GM19468 (cell line): ENCODE measurements at regions not wholly inside any gene's neighbourhood (a gene's known extent, or its start where the extent isn't known, plus 50 kb on each side); places are given as distances from the start of the nearest gene placed in this dataset.
"Not testable (repeated sequence)": the region's sequence is repeated elsewhere in the genome, so short reads cannot be mapped to it uniquely, and the experiment has no call there.

Experiments
- ATAC-seq: cut with Tn5 transposase; IDR thresholded peaks from one replicate; pipeline ENCODE4 v1.9.1; 2021; ENCODE audit warnings: mild to moderate bottlenecking, moderate library complexity, moderate number of reproducible peaks; ENCODE audit not compliant: unreplicated experiment; ENCODE audit errors: extremely low read depth

DNA sequence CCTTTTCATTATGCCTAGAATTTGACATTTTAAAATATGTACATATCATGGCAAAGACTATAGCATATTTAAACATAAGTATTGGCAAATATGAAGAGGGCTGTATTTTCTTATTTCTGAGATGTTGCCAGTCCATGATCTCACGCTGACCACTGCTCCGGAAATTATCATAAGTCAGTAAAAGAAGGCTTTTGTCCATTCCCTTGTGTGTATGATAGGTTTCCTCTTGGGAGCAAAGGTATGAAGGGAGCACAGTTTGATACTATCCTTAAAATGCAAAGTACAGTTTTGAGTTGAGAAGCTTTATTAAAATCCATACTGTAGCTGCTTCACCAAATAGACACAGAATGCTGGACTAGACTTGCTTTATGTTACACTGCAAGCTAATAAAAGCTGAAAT, 52.6 kb upstream of the AGA start:
- ATAC-seq = no peak

DNA sequence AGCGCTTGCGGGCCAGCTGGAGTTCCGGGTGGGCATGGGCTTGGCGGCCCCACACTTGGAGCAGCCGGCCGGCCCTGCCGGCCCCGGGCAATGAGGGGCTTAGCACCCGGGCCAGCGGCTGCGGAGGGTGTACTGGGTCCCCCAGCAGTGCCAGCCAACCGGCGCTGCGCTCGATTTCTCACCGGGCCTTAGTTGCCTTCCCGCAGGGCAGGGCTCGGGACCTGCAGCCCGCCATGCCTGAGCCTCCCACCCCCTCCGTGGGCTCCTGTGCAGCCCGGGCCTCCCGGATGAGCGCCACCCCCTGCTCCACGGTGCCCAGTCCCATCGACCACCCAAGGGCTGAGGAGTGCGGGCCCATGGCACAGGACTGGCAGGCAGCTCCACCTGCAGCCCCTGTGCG, 53.4 kb upstream of the AGA start:
- ATAC-seq = not testable (repeated sequence)

DNA sequence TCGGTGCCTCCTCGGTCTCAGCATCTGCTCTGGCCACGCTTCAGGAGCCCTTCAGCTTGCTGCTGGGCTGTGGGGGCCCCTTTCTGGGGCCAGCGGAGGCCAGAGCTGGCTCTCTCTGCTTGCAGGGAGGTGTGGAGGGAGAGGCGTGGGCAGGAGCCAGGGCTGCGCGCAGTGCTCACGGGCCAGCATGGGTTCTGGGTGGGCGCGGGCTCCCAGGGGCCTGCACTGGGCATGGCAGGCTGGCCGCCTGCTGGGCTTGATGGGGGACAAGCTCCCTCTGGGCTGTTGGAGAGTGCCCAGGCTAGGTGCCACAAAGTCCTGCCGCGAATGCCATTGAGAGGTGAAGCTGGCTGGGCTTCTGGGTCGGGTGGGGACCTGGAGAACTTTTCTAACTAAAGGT, 57.3 kb upstream of the AGA start:
- ATAC-seq = no peak

- no peak for ATAC-seq
Measured at GRCh38 chr4:177505171-177505615, 63.0 kb upstream of the AGA start.

DNA sequence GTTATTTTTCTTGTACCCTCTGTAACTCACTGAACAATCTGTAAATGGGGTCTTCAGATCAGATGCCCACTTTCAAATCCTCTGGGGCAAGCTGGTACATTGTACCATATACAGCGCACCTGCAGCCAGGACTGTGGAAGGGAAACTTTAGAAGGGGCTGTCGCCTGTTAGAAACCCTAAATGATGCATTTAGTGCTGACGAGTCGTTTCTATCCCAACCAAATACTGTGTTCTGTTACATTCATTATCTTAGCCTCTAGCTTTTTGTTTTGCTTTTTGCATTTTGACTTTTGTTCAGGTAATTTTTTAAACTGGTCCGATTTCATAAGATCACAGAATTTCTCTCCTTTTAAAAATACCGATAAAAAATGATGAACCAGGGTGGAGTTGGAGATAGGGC, 66.4 kb upstream of the AGA start:
- ATAC-seq = no peak

DNA sequence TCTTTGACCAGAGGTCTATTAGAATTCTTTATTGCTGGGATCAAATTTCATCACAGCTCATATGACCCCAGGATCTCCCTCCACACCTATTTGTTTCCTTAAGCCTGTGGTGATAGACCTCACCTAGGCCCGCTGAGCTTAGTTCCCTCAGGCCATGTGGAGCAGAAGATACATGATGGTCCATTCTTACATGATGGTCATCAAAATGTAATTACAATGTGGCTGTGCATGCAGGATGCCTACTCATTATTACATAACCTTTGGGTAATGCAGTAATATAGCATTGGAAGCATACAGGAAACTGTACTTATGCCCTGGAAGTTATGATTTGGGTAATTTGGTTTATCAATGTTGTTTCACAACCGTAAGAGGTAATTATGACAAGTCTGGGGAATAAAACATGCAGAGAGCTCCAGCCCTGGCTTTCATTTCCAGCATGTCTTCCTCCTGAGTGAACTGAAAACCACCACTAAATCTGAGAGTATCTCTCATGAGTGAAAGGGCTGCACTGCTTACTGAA, 67.0 kb upstream of the AGA start:
- ATAC-seq = no peak

- no peak for ATAC-seq
Measured at GRCh38 chr4:177511611-177512010, 69.4 kb upstream of the AGA start.

DNA sequence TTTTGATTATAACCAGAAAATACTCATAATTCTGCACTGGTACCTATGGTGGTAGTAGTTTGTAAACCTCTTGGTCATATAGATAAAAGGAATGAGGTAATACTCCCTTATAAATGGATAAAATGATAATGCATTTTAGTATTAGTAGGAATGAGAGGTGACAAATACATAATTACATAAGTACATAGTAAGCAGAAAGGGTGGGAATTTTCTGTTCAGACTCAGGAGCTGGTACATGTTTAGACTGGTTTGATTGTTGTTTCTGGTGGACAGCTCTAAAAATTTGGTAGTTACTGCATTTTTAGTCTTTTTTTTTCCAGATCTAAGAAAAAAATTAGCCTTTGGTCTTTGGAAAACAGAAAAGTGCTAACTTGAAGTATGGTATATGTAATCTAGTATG, 70.4 kb upstream of the AGA start:
- no peak for ATAC-seq

DNA sequence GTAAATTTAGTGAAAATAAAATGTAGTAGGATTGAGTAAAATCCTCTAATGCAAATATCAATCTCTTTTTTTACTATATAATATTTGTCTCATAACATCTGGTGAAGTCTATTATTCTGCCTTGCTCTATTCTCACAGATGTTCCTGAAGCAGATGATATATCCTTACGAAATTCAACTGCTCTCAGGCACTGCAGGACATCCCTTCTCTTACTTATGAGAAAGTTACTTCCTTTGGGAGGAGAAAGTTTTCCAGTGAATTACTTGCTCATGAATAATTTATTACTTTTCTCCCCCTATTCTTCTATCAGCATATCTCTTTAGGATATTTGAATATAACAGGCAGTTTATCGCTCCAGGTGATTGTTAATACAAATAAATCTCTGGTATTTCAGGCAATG, 75.6 kb upstream of the AGA start:
- ATAC-seq = no peak

GRCh38 chr4:177519481-177520260, 77.4 kb upstream of the AGA start:
- ATAC-seq = no peak

DNA sequence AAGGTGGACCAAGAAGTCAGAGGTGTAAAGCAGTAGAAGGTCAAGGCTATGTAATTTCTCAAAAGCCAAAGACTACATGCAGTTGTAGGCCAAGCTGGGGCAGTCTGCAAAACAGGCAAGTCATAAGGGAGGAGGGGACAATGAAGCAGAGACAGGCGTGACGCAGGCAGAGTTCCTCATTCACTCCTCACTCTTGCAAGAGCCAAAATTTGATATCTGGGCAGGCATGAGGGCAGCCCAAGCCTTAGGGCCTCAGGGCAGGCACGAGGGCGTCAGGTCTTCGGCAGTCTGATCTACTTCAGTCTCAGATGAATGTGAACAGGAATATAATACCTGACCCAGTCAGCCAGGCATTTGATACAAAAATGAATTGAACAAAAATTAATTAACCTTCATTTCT, 86.4 kb upstream of the AGA start:
- no peak for ATAC-seq

DNA sequence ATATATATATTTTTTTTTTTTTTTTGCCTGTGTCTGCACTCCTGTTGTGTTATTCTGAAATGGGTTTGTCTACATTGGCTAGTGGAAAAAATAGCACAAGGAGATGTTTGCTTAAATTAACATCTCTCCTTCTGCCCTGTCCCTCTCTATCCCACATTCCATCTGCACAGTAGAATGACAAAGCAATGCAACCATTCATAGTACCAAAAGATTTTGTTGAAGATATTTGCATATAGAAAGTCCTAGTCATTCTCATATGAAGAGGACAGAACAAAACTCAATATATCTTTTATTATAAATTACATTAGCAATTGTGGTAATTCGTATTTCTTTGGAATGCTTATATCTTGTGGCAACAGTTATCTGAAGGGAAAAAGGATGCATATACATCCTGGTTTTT, 88.3 kb upstream of the AGA start:
- no peak for ATAC-seq

DNA sequence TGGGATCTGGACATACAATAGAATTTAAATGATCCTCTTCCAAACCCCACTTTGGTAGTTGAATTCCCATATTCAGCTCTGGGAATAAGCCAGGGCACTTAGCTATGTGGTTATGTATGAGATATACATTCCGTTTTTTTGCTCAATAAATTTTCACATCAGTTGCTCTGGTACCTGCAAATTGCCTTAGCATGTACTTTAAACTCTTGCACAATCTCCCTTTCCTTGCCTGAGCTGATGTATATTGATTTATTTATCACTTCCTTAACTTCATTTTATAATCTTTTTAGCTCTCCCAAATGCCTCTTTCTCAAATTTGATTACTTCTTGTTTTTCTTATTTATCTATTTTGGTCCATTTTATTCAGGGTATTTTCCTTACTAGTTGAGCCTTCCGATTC, 90.1 kb upstream of the AGA start:
- ATAC-seq = no peak

DNA sequence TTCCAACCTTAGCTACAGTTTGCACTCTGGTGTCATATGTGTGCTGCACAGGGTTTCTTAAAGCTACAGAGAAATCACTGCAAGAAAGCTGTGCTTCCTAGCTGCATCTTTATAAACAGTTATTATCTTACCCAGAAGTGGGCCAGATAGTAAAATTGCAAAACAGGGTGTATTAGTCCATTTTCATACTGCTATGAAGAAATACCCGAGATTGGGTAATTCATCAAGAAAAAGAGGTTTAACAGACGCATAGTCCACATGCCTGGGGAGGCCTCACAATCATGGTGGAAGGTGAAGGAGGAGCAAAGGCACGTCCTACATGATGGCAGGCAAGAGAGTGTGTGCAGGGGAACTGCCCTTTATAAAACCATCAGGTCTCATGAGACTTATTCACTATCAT, 92.6 kb upstream of the AGA start:
- ATAC-seq = not testable (repeated sequence)

DNA sequence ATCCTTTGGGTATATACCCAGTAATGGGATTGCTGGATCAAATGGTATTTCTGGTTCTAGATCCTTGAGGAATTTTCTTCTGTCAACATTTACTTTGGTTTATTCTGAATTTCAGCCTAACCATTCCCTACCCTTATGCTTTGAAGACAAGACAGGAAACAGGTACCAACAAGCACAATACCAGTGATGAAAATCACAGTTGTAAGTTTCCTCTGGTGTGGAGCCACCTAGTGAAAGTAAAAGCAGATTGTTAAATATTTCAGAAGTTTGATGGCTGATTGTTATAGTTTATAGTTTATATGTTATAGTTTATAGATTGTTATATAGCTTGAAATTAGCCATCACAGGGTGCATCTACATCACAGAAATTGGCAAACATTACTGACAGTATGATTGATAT, 104.5 kb upstream of the AGA start:
- no peak for ATAC-seq

GRCh38 chr4:177547985-177548384, 105.7 kb upstream of the AGA start:
- ATAC-seq = no peak

GRCh38 chr4:177555007-177555574, 112.9 kb upstream of the AGA start:
- ATAC-seq = no peak

DNA sequence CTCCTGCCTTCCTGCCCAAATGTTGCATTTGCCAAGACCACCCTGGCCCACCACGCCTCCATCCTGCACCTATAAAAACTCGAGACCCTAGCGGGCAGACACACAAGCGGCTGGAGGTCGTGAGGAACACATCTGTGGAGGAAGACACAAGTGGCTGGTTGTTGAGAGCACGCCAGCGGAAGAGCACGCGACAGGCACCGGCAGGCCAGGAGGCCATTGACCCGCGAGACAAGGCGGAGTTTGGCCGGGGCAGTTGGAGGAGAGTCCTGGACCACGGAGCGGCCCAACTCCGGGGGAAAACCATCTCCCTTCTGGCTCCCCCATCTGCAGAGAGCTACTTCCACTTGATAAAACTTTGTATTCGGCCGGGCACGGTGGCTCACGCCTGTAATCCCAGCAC, 115.2 kb upstream of the AGA start:
- no peak for ATAC-seq

DNA sequence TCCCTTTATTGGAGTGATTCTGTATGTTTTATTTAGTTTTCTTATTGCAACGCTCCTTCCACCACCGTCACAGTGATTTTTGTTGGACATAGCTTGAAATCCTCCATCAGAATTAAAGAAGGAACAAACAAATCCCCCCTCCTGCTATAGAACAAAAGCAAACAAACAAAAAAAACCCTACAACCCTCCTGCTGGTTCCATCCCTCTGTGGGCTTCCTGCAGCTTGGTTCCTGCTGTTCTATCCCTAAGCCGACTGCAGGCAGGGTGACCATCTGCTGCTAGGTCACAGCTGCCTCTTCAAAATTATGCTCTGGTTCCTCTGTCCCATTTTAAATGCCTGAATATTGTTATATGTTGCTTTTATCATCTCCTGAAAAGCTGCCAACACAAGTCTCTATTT, 116.8 kb upstream of the AGA start:
- ATAC-seq = no peak

DNA sequence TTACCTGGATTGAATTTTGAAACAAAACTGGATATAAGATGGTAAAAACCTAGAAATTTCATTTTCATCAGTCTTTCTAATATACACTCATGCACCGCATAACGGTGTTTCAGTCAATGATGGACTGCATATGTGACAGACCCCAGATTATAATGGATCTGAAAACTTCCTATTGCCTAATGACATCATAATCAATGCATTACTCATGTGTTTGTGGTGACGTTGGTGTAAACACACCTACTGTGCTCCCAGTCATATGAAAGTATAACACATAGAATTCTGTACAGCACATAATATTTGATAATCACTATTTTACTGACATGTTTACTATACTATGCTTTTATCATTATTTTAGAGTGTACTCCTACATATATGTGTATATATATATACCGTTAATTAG, 119.9 kb upstream of the AGA start:
- no peak for ATAC-seq

- ATAC-seq = no peak
Measured at GRCh38 chr4:177562859-177563258, 120.6 kb upstream of the AGA start.

DNA sequence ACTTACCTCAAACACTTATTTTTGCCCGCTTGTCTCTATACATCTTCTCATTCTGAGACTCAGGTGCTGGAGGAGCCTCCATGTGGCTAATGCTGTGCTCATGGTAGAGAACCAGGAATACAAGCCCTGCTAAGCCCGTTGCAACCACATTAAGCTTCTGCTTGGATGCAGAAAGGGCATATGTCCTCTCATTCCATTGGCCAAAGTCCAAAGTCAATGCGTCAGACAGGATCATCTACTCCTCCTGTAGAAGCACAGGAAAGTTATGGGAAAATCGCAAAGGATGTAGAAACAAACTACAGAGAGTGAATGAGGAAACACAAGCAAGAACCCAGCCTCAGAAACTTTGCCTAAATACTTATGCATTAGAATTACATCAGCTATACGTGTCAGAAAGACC, 124.5 kb upstream of the AGA start:
- no peak for ATAC-seq
